ELF-1 (cell line): ENCODE measurements at regions not wholly inside any gene's neighbourhood (a gene's known extent, or its start where the extent isn't known, plus 50 kb on each side); places are given as distances from the start of the nearest gene placed in this dataset.
"Not testable (repeated sequence)": the region's sequence is repeated elsewhere in the genome, so short reads cannot be mapped to it uniquely, and the experiment has no call there.

Experiments
- DNase-seq: peaks from one replicate; pipeline ENCODE4 v3.0.0-alpha.2; 2016; ENCODE audit warnings: low read depth, low spot score

- no peak for DNase-seq
These were observed 74.0 kb upstream of the UBE2E2 start for GRCh38 chr3:23129117-23129516.

DNA sequence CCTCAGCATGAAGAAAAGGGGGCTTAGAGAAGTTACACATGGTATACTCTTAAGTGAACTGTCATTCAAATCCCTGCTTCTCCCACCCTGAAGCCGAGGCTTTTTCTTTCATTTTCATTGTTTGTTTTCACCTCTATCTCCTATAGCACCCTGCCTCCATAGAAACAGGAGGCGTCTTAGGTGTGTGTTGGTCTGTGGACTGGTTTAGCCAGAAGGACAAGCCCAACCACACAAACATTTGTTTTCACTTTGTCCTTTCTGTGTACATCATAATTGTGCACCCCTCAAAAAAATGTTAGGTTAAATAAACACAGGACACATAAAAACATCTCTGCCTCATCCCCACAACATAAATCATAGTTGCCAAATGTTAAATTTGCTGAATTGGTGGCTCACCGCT lies 73.3 kb upstream of the UBE2E2 start:
- DNase-seq: peak; percentile 52

GRCh38 chr3:23130406-23130805 lies 72.7 kb upstream of the UBE2E2 start:
- DNase-seq: no peak

DNA sequence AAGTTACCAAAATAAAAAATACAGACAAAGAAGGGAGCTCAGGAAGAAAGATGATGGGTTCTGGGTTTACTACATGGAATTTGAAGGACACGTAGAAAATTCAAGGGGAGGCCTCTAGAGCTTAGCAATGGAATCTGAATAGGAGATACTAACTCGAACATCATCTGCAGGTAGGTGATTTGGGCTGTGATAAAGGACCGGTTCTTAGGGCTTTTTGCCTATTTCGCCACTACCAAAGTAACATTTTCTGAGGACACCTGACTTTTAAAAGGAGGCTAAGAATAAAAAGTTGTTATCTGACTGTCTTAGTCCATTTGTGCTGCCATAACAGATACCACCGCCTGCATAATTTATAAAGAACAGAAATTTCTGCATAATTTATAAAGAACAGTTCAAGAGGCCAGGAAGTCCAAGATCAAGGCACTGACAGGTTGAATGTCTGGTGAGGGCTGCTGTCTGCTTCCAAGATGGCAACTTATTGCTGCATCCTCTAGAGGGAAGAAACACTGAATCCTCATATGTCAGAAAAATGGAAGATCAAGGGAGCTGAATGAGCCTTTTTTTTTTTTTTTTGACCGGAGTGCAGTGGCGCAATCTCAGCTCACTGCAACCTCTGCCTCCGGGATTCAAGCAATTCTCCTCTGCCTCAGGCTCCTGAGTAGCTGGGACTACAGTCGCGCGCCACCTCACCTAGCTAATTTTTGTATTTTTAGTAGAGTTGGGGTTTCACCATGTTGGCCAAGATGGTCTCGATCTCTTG lies 67.9 kb upstream of the UBE2E2 start:
- no peak for DNase-seq

- no peak for DNase-seq
These were observed 67.1 kb upstream of the UBE2E2 start for GRCh38 chr3:23136054-23136453.

DNA sequence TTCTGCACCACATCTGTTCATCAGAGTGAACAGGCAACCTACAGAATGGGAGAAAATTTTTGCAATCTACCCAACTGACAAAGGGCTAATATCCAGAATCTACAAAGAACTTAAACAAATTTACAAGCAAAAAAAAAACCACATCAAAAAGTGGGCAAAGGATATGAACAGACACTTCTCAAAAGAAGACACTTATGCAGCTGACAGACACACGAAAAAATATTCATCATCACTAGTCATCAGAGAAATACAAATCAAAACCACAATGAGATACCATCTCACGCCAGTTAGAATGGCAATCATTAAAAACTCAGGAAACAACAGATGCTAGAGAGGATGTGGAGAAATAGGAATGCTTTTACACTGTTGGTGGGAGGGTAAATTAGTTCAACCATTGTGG lies 59.1 kb upstream of the UBE2E2 start:
- not testable (repeated sequence) for DNase-seq

DNA sequence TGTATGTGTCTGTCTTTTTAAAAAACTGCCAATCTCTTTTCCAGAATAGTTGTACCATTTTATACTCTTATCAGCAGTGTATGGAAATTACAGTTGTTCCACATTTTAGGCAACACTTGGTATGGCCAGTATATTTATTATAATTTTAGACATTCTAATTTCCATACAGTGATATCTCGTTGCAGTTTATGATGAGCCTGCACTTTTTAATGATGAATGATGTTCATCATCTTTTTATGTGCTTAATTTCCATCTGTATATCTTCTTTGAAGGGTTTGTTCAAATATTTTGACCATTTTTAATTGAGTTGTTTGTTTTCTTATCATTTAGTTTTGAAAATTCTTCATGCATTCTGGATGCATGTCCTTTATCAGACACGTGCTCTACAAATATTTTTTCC lies 57.0 kb upstream of the UBE2E2 start:
- no peak for DNase-seq

GRCh38 chr3:23152989-23153388 lies 50.1 kb upstream of the UBE2E2 start:
- no peak for DNase-seq
